HG03439 (cell line): ENCODE measurements at regions not wholly inside any gene's neighbourhood (a gene's known extent, or its start where the extent isn't known, plus 50 kb on each side); places are given as distances from the start of the nearest gene placed in this dataset.

ENCODE experiments used
- ATAC-seq: cut with Tn5 transposase; IDR thresholded peaks from one replicate; pipeline ENCODE4 v1.9.1; 2021; ENCODE audit warnings: mild to moderate bottlenecking, moderate library complexity; ENCODE audit not compliant: unreplicated experiment

GRCh38 chr2:103809941-103810441 lies 1043.9 kb upstream of the POU3F3 start:
- no peak for ATAC-seq

GRCh38 chr2:103810875-103811274 lies 1043.0 kb upstream of the POU3F3 start:
- ATAC-seq: no peak

- no peak for ATAC-seq
Measured at GRCh38 chr2:103814016-103814415, 1039.9 kb upstream of the POU3F3 start.

- ATAC-seq: no peak
Measured at GRCh38 chr2:103815731-103816130, 1038.2 kb upstream of the POU3F3 start.

- ATAC-seq: no peak
Measured at GRCh38 chr2:103817746-103818145, 1036.2 kb upstream of the POU3F3 start.

GRCh38 chr2:103818176-103818575 lies 1035.7 kb upstream of the POU3F3 start:
- no peak for ATAC-seq

- ATAC-seq: no peak
Measured at GRCh38 chr2:103819599-103819998, 1034.3 kb upstream of the POU3F3 start.

- ATAC-seq: no peak
Measured at GRCh38 chr2:103823847-103824246, 1030.1 kb upstream of the POU3F3 start.

GRCh38 chr2:103847276-103847675 lies 1006.6 kb upstream of the POU3F3 start:
- ATAC-seq: no peak

GRCh38 chr2:103859238-103859637 lies 994.7 kb upstream of the POU3F3 start:
- ATAC-seq: no peak

GRCh38 chr2:103860016-103860415 lies 993.9 kb upstream of the POU3F3 start:
- no peak for ATAC-seq

GRCh38 chr2:103868396-103868795 lies 985.5 kb upstream of the POU3F3 start:
- no peak for ATAC-seq

- ATAC-seq: no peak
Measured at GRCh38 chr2:103873716-103874351, 980.1 kb upstream of the POU3F3 start.

GRCh38 chr2:103875131-103875530 lies 978.8 kb upstream of the POU3F3 start:
- ATAC-seq: no peak

GRCh38 chr2:103875531-103875930 lies 978.4 kb upstream of the POU3F3 start:
- no peak for ATAC-seq

GRCh38 chr2:103876611-103877010 lies 977.3 kb upstream of the POU3F3 start:
- no peak for ATAC-seq

- no peak for ATAC-seq
Measured at GRCh38 chr2:103879101-103879500, 974.8 kb upstream of the POU3F3 start.

- ATAC-seq: no peak
Measured at GRCh38 chr2:103880081-103880834, 973.7 kb upstream of the POU3F3 start.

GRCh38 chr2:103887625-103888024 lies 966.3 kb upstream of the POU3F3 start:
- no peak for ATAC-seq

- no peak for ATAC-seq
Measured at GRCh38 chr2:103896182-103896581, 957.7 kb upstream of the POU3F3 start.

- no peak for ATAC-seq
Measured at GRCh38 chr2:103898561-103898960, 955.4 kb upstream of the POU3F3 start.

- ATAC-seq: no peak
Measured at GRCh38 chr2:103902347-103902746, 951.6 kb upstream of the POU3F3 start.
